Cardiac muscle cell (in vitro differentiated cells and primary cell): ENCODE measurements at regions not wholly inside any gene's neighbourhood (a gene's known extent, or its start where the extent isn't known, plus 50 kb on each side); places are given as distances from the start of the nearest gene placed in this dataset.

Source experiments
- DNase-seq, 2 donors: peaks; one replicate each; pipeline versions ENCODE4 v3.0.0 to v3.0.0-alpha.2; 2010 to 2017; ENCODE audit warnings: low read depth in 1 of 2, low spot score in 1 of 2
- H3K27ac ChIP-seq: fragments of 200-600 bp; sonication (generic); 2 replicates; pipeline ENCODE4 v1.5.1; 2016
- H3K27me3 ChIP-seq: fragments of 200-600 bp; sonication (generic); 2 replicates; pipeline ENCODE4 v1.6.0; 2016; ENCODE audit warnings: control low read depth
- H3K36me3 ChIP-seq: fragments of 200-600 bp; sonication (generic); 2 replicates; pipeline ENCODE4 v1.5.1; 2016; ENCODE audit warnings: control low read depth
- H3K4me1 ChIP-seq: fragments of 200-600 bp; sonication (generic); 2 replicates; pipeline ENCODE4 v1.8.1; 2017; ENCODE audit warnings: low read depth, mild to moderate bottlenecking, mixed run types
- H3K4me3 ChIP-seq: fragments of 200-600 bp; sonication (generic); 2 replicates; pipeline ENCODE4 v1.5.1; 2016; ENCODE audit warnings: mild to moderate bottlenecking
- H3K9me3 ChIP-seq: fragments of 200-600 bp; sonication (generic); 2 replicates; pipeline ENCODE4 v1.5.1; 2017; ENCODE audit warnings: low read depth, mild to moderate bottlenecking, control low read depth
- CTCF ChIP-seq: IDR thresholded peaks from 2 replicates; pipeline ENCODE4 v1.5.1; 2012; ENCODE audit warnings: low read depth, mild to moderate bottlenecking, low read length

DNA sequence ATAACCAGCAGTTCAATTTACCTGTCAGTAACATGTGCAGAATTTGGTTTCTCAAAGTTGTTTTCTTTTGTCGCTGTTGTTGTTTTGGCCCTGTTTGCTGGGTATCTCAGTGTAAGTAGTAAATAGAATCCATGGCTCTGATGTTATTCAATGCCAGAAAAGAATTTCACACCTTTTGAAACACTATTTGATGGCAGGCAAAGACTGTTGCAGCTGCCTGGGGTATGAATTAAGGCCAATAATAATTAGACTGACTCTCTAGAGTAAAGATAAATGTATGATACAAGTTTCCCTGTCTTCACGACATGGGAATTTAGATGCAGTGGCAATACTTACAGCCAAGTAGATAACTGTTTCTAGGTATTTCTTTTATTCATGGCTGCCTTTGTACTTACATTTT is 281.4 kb downstream of the CD83 start:
- no peak for DNase-seq
- H3K36me3 ChIP-seq, result no peaks in the 10 kb centered on the region
- H3K9me3 ChIP-seq, result no peaks in the 10 kb centered on the region
- no peak overlapping the region for H3K27ac ChIP-seq
- no peaks in the 10 kb centered on the region for H3K27me3 ChIP-seq
- H3K4me1 ChIP-seq, result no peaks in the 10 kb centered on the region
- TF ChIP-seq CTCF, result no peak
- no peak overlapping the region for H3K4me3 ChIP-seq

GRCh38 chr6:14399635-14400034 is 282.1 kb downstream of the CD83 start:
- Histone ChIP-seq H3K4me3 (no peak overlapping the region), H3K27ac (no peak overlapping the region), H3K27me3 (no peaks in the 10 kb centered on the region), H3K36me3 (no peaks in the 10 kb centered on the region), H3K9me3 (no peaks in the 10 kb centered on the region), H3K4me1 (no peaks in the 10 kb centered on the region)
- no peak for TF ChIP-seq CTCF
- DNase-seq, result no peak

GRCh38 chr6:14401246-14401645 is 283.7 kb downstream of the CD83 start:
- H3K27ac ChIP-seq, result peak overlapping the region; percentile 66
- peak; percentile 8 to 45 for DNase-seq
- H3K4me1 ChIP-seq, result no peaks in the 10 kb centered on the region
- no peaks in the 10 kb centered on the region for H3K36me3 ChIP-seq
- H3K4me3 ChIP-seq, result no peak overlapping the region
- no peak for TF ChIP-seq CTCF
- no peaks in the 10 kb centered on the region for H3K9me3 ChIP-seq
- H3K27me3 ChIP-seq, result no peaks in the 10 kb centered on the region

DNA sequence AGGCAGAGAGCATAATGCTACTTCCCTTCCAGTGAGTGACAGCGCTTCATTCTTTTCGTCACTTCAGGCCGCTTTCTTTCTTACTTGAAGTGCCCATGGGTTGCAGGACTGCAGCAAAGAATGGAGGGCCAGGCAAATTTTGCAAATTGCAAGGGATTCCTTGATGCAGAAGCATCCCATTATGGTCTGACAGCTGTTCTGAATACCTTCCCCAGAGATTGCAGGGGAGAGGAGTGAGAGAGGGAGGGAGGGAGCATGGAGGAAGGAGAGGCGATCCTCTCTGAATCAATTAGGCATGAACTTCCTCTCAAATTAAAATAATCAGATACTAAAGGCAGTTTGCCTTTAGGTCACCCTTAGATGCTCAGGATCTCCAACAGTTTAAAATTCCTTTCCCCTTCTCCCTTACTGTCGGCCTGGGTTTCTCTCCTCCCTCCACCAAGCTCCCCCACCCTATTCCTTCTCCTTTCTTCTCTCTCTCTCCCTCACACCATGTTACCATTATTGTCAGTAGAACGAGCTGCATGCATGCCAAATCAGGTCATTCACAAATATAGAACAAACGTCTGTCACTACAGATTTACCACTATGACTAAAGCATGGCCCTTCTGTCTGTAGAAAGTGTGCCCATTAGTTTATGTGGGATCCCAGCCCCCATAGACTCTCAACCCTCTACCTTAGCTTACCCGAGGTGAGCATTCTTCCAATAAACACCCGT is 289.2 kb downstream of the CD83 start:
- no peak overlapping the region for H3K4me3 ChIP-seq
- DNase-seq, result no peak
- no peaks in the 10 kb centered on the region for H3K9me3 ChIP-seq
- no peaks in the 10 kb centered on the region for H3K4me1 ChIP-seq
- TF ChIP-seq CTCF, result no peak
- no peaks in the 10 kb centered on the region for H3K36me3 ChIP-seq
- no peaks in the 10 kb centered on the region for H3K27me3 ChIP-seq
- no peak overlapping the region for H3K27ac ChIP-seq

DNA sequence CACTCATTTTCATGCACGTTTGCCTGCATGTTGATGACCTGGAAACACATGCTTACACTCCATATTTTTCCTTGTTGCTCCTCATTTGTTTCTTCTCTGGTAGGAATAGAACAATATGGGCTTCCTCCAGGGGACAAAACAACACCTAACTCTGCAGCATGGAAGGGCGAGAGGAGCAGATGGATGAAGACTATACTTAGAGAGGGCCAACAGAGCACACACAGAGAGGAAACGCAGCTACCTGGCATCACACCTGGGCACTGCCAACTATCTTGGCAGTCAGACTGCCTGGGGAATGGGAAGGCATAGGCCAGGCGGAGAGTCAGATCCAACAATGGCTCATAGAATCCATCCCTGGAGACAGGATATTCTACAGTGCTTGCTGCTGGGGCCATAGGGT is 290.9 kb downstream of the CD83 start:
- DNase-seq, result no peak
- H3K4me3 ChIP-seq, result no peak overlapping the region
- no peaks in the 10 kb centered on the region for H3K36me3 ChIP-seq
- H3K27me3 ChIP-seq, result no peaks in the 10 kb centered on the region
- no peaks in the 10 kb centered on the region for H3K4me1 ChIP-seq
- TF ChIP-seq CTCF, result no peak
- no peak overlapping the region for H3K27ac ChIP-seq
- no peaks in the 10 kb centered on the region for H3K9me3 ChIP-seq
